ENCODE measurements at regions not wholly inside any gene's neighbourhood (a gene's known extent, or its start where the extent isn't known, plus 50 kb on each side); places are given as distances from the start of the nearest gene placed in this dataset.
"Not testable (repeated sequence)": the region's sequence is repeated elsewhere in the genome, so short reads cannot be mapped to it uniquely, and the experiment has no call there.

GRCh38 chr17:71176928-71177443 lies 943.8 kb upstream of the SOX9 start:
- DNase-seq: no peak

DNA sequence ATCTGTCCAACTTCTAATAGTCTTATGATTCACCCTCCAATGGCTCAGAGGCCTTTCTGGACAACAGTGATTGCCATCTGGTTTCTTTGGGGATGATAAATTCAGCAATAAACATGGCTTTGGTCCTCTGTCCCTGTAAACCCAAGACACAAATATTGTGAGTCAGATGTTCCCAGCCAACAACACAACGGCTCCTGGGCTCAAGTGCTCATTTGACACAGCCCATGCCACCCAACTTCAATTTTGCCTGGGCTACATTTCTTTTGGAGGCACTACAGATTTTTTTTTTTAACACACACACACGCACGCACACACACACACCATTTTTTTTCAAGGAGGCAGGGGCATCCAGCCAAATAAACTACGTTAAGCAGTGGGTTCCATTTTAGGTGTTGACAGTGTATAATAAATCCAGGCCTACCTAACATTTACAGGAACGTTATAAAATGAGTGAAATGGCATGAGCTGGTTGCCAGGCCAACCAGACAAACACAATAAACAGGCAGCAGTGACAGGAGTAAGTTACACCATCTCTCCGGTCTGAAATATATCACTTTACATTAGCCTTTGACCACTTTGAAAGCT lies 939.9 kb upstream of the SOX9 start:
- DNase-seq: no peak

- no peak for DNase-seq
Measured at GRCh38 chr17:71183066-71183660, 937.7 kb upstream of the SOX9 start.

DNA sequence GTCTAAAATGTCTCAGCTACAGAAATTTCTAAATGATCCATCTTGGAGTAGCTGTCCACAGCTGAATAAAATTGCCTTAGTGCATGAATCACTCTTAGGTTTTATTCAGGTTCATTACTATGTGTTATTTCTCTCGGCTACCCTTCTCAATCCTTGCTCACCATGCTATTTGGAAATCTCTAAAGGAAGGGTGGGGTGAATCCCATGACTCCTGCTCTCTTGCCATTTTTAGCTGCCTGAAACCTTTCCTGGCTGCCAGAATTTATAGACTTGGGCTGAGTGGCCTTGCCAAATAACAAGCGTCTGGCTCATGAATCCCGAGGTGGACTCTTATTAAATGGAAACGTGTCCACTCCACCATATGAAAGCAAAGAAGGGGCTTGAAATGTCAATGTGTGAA lies 936.1 kb upstream of the SOX9 start:
- no peak for DNase-seq

DNA sequence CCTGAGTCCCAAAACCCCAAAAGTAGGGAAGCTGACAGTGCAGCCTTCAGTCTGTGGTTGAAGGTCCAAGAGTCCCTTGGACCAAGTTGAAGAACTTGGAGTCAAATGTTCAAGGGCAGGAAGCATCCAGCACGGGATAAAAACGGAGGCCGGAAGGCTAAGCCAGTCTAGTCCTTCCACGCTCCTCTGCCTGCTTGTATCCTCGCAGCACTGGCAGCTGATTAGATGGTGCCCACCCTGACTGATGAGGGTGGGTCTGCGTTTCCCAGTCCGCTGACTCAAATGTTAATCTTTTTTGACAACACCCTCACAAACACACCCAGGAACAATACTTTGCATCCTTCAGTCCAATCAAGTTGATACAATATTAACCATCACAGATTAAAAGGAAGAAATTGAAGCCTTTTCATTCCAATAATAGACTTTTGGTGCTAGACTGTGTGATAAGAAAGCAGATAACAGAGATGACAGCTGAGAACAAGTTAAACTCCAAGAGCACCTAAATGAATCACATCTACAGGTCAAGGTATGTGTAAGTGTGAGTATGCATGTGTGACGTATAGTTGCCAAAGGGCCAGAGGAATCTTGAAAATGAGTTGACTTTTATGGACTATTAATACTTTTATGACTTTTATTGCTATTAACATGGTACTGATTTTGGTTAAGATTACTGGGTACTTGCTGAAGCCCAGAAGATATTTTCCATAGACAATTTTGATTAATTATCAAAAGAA lies 933.5 kb upstream of the SOX9 start:
- no peak for DNase-seq

GRCh38 chr17:71188811-71189492 lies 931.9 kb upstream of the SOX9 start:
- no peak for DNase-seq

DNA sequence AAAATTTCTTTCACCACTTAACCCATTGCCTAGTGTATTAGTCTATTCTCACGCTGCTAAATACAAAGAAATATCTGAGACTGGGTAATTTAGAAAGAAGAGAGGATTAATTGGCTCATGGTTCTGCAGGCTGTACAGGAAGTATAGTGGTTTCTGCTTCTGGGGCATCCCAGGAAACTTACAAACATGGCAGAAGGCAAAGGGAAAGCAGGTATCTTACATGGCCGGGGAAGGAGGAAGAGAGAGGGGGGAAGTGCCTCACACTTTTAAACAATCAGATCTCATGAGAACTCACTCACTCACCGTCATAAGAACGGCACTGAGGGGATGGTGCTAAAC lies 931.4 kb upstream of the SOX9 start:
- DNase-seq: no peak

GRCh38 chr17:71192039-71192555 lies 928.7 kb upstream of the SOX9 start:
- DNase-seq: no peak

GRCh38 chr17:71192848-71193247 lies 928.0 kb upstream of the SOX9 start:
- DNase-seq: no peak

- no peak for DNase-seq
Measured at GRCh38 chr17:71200597-71200996, 920.2 kb upstream of the SOX9 start.

DNA sequence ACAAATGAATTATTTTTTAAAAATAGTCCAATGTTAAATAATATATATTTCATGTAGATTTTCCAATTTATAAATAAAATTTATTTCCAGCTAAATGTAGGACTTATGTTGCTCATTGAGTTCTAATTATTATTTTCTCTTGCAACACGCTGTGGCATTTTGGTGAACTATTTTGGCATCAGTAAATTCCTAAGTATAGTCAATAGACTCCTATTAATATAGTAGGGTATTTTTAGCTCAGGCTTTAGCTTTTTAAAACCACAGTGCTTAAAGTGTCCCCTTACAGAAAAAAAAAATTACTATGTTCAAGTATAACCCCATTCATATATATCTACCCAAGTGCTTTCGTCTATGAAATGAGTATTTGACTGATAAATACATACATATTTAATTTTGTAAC lies 919.2 kb upstream of the SOX9 start:
- DNase-seq: no peak

DNA sequence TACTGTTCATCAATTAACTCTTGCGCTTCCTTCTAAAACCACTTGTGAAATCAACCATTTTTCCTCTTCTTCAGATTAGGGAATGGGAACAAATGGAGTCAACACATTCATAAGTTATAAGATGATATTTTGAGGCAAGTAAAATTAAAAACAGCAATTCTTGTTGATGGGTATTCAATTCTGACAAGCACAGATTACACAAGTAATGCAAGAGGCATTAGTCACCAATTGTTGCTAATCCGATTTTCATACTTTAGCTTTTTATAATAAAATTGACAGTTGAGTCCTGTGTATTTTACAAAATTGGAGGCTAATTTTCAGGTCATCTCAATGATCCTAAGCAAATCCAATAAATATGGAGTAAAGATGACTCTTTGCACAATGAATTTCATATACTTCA lies 918.4 kb upstream of the SOX9 start:
- DNase-seq: no peak

DNA sequence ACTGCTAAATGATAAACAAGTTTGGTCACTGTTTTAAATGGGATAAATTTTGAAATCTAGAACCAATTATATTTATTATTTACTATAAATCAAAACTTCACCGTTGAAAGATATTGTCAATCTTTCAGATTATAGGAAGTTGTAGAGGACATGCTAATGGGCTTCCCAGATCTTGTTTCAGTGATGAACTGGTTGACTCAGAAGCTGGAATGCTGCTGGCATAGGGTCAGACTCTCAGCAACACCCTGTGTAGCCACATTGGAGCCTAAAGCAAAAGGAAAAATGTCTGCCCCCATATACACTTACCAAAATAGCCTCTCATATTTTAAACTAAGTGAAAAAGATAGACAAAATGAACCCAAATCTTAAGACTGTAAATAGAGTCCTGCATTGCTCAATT lies 916.9 kb upstream of the SOX9 start:
- no peak for DNase-seq

DNA sequence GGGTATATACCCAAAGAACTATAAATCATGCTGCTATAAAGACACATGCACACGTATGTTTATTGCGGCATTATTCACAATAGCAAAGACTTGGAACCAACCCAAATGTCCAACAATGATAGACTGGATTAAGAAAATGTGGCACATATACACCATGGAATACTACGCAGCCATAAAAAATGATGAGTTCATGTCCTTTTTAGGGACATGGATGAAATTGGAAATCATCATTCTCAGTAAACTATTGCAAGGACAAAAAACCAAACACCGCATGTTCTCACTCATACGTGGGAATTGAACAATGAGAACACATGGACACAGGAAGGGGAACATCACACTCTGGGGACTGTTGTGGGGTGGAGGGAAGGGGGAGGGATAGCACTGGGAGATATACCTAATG lies 914.9 kb upstream of the SOX9 start:
- not testable (repeated sequence) for DNase-seq

DNA sequence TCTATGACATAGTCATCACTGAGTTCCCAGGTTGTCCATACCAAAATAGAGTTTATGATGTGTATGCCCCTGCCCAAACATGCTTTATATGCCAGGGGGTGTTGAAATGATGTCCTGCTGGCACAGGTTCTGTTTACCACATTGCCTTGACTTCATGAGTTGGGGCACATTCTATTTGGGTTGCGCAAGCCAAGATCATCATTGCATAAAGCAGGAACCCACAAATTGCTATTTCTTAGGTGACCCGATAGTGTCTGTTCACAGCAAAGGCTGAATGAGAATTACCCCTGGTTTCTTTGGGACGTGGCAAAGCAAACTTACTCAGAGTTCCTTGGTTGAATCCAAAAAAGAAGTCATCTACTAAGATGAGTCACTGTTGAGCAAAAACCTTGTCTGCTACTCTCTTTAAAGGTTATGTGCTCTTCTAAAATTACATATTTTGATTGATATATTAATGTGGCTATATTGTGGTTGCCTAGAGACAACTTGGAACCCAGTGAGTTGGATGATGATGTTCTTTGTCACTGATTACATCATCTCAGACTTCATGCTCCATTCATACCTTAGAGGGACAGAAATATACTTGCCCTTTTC lies 912.6 kb upstream of the SOX9 start:
- no peak for DNase-seq

DNA sequence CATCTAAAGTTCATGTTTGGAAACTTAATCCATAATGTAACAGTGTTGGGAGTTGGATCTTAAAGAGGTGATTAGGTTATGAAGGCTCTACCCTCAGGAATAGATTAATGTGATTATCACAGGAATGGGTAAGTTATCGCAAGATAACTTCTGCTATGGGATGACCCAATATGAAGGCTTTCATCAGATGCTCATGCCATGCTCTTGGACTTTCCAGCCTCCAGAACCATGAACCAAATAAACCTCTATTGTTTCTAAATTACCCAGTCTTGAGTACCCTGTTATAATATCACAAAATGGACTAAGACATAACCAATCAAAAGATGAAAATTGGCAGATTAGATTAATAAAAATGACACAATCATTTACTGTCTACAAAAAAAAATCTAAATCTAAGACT lies 906.9 kb upstream of the SOX9 start:
- no peak for DNase-seq

DNA sequence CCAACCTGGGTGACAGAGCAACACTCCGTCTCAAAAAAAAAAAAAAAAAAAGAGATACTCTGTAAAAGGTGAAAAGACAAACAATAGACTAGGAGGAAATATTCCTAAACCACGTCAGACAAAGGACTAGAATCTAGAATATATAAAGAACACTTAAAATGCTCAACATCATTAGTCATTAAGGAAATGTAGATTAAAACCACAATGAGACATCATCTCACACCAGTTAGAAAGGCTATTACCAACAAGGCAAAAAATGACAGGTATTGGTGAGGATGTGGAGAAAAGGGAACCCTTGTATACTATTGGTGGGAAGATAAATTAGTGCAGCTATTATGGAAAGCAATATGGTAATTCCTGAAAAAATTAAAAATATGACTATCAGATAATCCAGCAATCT lies 903.1 kb upstream of the SOX9 start:
- DNase-seq: no peak

DNA sequence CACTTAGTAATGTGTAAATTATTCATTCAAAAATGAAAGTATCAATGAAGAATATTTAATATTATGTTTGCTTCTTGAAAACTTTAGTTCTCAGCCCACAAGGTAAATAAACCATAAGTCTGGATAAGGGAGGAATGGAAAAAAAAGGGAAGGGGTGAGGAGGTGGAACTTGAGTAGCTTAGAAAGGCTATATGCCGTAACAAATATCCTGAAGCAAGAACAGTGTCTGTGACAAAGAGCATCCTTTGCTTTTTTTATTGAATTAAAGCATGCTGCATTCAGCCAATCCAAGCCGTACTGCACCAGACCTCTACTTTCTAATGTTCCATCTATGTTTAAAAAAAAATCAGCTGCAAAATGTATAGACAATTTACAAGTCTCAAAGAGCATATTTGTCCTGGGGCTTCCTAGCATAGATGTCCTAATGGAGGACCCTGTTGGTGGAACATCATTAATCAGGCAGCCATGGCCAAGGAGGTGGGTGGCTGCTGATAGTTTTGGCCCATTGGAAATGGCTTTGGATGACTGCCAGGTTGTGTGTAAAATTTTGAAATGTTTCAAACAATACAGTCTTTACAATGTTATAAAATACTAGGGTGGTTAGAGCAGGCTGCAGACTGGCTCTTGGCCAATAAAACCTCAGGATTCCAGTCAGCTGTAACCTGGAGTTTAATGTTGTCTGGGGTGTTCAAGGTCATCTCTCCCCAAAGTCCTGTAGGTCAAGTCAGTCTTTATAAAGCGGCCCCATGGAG lies 895.8 kb upstream of the SOX9 start:
- DNase-seq: no peak

DNA sequence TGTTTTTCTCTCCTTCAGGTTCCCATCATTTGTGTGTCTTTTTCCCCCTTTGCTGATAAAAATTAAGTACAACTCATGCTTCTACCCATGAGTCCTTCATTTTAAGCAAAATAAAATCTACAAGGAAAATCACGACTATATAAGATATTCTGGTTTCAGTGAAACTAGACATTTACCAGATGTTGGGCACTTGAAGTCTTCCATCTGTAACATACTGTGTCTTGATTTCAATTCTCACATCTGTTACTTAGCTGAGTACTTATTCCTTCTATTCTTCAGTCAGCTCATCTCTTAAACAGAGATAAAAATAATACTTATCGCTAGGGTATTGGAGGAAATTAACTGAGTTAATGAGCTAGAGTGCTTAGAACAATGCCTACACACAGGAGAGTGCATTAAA lies 893.0 kb upstream of the SOX9 start:
- DNase-seq: no peak

- no peak for DNase-seq
Measured at GRCh38 chr17:71229070-71229469, 891.8 kb upstream of the SOX9 start.

GRCh38 chr17:71232801-71233559 lies 887.8 kb upstream of the SOX9 start:
- DNase-seq: no peak

DNA sequence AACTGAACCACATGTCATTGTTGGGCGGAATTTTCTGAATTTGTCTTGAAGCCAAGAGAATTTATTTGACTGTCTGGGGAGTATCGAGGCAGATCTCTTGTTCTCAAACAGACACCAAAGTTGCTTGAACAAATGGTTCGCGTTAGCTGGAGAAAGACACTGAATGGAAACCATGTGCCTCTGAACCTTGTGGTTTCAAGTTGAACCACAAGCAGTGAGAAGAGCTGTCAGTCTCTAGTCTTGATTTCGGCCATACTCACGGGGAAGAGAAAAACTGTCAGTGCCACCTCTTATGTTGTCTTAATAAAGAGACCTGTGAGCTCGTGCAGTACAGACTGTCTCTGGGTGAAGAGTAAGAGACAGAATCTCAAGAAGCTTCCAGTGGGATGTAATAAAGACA lies 886.5 kb upstream of the SOX9 start:
- no peak for DNase-seq
